C1 segment of cervical spinal cord (tissue), 14 donors: ENCODE measurements at regions not wholly inside any gene's neighbourhood (a gene's known extent, or its start where the extent isn't known, plus 50 kb on each side); places are given as distances from the start of the nearest gene placed in this dataset.

ENCODE experiments used
- DNase-seq, 14 donors: peaks; one replicate each; lab custom pipeline; 2025; lab: John Stamatoyannopoulos, UW

DNA sequence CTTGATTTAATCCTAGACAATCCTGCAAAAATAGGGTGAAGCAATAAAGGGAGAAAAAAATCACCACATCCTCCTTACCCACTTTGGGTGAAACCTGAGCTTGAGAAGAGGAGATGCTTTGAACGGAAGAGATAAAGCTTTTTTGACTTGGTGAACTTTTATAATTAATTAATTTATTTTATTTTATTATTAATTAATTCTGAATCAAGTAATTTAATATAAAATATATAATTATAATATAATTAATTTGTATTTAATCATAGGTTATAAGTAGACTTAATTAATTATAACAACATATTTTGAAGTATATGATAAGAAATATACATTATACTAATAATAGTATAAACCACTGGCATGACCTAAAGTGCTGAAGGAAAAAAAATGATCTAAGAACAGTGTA, 2164.8 kb downstream of the LRRC4C start:
- no peak for DNase-seq

DNA sequence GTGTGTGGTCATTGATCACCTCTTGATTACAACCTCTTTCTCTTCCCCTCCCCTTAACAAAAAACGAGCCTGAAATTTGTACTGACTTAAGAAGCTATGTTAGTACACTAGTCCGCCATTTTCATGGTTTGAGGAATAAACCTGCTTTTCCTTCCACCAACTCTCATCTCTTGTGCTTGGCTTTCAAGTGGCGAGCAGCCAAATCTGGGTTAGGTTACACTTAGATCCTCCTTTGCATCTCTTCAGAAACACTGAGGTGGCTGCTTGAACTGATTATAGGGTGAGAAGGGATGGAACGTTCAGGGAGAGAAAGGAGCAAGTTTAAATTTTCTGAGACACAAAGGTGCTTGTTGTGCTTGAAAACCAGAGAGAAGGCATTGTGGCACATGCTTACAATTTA, 2171.4 kb downstream of the LRRC4C start:
- DNase-seq: no peak

DNA sequence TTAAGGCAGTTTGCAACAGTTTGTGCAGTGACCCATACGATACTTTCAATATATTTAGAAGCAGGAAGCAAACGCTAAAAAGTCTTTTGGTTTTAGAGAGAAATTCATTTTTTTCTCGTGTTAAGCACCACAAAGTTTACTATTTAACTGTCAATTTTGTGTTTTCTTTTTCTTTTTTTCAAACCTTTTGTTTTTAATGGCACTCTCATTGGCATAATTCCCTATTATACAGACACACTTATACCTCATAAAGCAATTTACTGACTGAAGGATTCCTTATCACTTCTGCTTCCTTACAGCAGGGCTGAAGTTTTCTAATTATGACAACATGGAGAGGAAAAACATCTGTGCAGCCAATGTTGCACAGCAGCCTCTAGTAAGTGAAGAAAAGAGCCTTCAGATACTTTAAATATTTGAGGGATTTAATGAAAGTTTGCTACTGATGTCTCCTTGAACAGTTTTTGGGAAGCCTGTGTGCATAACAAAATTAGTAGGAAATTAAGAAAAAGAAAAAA, 2191.2 kb downstream of the LRRC4C start:
- no peak for DNase-seq

DNA sequence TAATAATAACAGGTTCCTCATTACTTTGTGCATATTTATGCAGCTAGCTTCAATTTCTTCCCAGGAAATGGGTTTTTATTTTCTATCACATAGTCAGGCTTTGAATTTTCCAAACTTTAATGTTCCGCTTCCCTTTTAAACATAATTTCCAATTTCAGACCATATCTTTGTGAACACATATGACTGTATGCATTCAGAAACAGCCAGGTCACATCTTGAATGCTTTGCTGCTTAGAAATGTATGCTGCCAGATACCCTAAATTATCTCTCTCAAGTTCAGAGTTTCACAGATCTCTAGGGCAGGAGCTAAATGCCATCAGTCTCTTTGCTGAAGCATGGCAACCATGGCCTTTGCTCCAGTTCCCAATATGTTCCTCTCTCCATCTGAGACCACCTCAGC, 2203.8 kb downstream of the LRRC4C start:
- no peak for DNase-seq

- DNase-seq: no peak
These were observed 2209.7 kb downstream of the LRRC4C start for GRCh38 chr11:39249566-39250365.

GRCh38 chr11:39247570-39248137, 2211.8 kb downstream of the LRRC4C start:
- DNase-seq: no peak

- DNase-seq: no peak
These were observed 2219.9 kb downstream of the LRRC4C start for GRCh38 chr11:39239553-39239952.

GRCh38 chr11:39236916-39237315, 2222.5 kb downstream of the LRRC4C start:
- no peak for DNase-seq

GRCh38 chr11:39221550-39222138, 2237.8 kb downstream of the LRRC4C start:
- DNase-seq: no peak

DNA sequence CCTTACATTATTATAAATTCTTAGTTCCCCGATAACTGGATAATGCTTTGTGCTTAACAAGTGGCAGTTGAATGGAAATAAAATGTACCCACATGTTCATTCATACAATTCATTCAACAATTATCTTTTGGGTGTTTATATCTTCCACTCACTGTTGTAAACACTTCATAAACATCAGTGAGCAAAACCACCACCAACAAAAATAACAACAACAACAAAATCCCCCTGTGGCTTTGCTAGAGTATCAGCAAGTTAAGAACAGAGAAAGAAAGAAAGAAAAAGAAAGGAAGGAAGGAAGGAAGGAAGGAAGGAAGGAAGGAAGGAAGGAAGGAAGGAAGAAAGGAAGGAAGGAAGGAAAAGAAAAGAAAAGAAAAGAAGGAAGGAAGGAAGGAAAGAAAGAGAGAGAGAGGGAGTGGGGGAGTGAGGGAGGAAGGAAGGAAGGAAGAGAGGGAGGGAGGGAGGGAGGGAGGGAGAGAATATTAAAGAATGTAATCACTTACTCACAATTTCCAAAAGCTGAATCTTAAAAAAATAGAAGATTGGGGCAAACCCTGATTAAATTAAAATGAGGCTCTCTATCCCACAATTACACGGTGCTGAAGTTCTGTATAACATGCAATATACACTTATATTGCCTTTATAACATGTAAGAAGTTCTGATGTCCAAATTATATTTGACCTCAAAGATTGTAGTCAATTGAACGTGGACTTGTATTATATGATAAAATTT, 2238.8 kb downstream of the LRRC4C start:
- no peak for DNase-seq

DNA sequence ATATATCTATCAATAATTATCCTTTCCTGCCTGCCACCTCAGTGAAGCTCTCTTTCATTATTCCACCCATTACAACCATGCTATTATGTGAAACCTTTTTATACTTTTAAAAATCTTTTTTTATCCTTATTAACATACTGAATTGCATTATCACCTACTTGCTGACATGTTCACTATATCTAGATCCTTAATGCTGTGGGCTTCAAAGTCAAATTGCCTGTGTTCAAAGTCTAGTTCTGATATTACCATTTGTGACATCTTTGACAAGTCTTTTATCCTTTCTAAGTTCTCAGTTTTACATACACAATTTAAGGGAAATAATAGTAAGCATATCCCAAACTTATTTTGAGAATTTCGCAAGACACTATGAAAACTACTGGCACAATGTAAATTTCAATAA, 2239.4 kb downstream of the LRRC4C start:
- no peak for DNase-seq

DNA sequence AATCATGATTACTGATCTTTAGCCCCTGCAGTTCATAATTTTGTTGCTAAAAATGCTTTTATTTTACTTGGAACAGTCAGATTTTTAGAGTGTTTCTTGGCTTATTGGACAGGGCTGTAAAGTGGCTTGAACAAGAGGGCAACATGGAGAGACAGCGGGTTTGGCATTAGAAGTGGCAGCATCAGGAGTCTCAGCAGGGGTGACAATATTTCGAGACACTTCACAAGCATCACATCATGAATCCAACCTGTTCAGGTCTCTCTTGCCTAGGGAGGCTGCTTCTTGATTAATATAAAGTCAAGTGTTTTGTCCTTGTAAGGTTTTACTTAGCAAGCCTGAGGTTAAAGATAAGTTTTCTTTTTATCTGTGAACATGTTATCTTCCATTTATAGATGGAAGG, 2249.5 kb downstream of the LRRC4C start:
- peak in 1 of 14 donors; percentile 88 for DNase-seq

DNA sequence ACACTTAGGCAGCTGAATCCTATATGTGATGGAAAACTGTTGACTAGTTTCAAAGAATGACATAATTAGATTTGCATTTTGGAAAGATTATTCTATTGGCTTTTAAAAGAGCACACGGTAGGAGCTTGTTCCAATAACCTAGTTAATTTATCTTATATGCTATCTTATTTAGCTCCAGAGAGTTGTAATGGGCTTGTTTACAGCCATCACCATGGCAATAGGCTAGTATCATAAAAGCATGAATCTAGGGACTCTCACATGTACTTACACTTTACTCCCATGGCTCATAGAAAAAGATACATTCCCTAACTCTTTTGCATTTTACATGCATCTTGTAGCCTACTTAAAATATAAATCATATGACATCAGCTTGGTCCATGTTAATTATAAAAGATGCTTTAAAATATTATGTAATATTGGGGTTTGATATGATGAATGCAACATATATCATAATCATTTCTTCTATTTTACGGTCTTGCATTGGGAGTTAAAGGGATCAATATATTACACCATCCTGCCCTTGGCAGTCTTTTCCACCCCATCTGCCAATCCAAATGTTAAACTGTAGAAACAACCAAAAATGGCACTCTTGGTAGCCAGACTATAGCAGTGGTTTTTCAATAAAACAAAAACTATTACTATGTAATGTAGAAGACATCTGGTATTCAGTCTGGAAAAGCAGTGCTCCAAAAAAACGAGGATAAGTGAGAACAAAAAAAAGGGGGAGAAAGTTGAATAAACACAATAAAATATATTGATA, 2254.0 kb downstream of the LRRC4C start:
- no peak for DNase-seq

DNA sequence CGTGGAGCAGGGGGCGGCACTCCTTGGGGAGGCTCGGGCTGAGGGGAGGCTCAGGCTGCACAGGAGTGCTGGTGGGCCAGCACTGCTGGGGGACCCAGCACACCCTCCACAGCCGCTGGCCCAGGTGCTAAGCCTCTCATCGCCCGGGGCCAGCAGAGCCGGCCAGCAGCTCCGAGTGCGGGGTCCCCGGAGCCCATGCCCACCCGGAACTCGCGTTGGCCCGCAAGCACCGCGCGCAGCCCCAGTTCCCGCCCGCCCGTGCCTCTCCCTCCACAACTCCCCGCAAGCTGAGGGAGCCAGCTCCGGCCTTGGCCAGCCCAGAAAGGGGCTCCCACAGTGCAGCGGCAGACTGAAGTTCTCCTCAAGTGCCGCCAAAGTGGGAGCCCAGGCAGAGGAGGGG, 2266.8 kb downstream of the LRRC4C start:
- no peak for DNase-seq

DNA sequence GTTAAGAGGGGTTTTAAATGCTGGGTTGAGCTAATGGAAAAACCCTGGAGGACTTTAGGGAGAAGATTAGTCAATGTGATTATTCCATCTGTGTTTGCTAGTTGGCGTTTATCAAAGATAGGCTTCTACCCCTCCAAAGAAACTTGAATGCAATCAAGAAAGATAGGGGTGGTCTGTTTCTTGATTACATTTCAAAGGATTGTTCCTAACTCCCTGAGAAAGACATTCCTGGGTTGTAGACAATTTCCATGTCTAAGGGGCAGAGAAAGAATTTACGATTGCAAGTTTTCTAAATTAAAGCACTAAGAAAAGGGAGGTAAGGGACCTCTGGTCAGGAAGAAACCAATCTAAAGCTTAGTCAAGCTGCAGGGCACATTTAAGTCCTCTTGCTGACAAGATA, 2268.7 kb downstream of the LRRC4C start:
- no peak for DNase-seq

DNA sequence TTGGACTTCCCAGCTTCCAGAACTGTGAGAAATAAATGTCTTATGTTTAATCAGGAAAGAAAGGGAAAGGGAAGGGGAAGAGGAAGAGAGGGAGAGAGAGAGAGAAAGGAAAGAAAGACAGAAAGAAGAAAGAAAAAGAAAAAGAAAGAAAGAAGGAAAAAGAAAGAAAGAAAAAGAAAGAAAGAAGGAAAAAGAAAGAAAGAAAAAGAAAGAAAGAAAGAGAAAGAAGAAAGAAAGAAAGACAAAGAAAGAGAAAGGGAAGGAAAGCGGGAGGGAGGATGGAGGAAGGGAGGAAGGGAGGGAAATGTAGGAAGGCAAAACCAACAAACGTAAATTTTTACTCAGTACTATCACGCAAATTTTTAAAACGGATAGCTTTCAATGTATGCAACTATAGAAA, 2281.8 kb downstream of the LRRC4C start:
- DNase-seq: no peak

DNA sequence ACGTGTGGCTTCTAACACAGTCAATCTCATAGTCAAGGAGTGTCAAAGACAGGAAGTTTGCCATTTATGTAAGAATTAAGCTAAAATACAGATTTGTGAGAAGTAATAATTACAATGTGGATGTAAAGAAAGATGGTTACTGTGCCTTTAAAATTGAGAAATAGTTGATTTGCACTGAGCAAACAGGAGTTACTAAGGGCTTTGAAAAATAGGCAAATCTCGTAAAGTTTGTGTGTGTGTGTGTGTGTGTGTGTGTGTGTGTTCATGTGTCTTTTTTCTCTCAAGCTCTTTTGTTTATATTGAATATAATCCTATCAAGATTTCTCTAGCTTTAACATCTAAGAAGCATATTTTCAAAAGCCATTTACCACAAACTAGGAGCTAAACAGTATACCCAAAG, 2284.5 kb downstream of the LRRC4C start:
- DNase-seq: no peak

DNA sequence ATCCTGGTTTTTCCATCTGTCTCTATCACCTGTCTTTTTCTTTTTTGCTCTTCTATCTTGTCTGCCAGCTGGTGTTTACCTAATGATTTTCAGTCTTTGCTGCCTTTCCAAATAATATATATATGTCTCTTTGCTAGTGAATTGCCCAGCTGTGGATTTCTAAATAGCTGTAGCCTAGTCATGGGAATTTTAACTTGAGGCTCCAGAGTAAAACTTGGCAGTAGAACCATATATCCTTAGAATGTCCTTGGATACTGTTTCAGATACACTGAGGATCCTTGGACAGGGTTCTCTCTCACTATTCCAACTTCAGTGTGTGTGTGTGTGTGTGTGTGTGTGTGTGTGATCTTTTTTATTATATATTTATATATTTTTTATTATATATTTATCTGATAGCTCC, 2285.3 kb downstream of the LRRC4C start:
- no peak for DNase-seq

- no peak for DNase-seq
These were observed 2294.4 kb downstream of the LRRC4C start for GRCh38 chr11:39165021-39165420.

DNA sequence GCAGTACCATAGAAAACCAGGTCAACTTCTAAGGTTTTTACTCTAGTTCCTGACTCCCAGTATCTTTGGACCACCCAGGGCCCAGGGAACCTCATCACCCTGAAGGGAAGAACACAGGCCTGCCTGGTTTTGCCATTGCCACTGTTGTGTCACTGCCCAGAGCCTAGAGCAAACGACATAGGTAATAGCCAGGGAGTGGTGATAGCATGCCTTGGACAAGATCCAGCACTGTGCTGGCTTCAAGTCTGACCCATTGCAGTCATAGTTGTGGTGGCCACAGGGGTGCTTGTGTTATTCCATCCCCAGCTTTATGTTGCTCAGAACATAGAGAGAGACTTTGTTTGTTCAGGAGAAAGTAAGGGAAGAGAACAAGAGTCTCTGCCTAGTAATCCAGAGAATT, 2310.2 kb downstream of the LRRC4C start:
- no peak for DNase-seq

GRCh38 chr11:39145346-39145745, 2314.1 kb downstream of the LRRC4C start:
- DNase-seq: no peak
